HG03139 (cell line): ENCODE measurements at regions not wholly inside any gene's neighbourhood (a gene's known extent, or its start where the extent isn't known, plus 50 kb on each side); places are given as distances from the start of the nearest gene placed in this dataset.
A peak's percentile ranks its signal among the peaks of the same experiment; 100 is the strongest.
"Not testable (repeated sequence)": the region's sequence is repeated elsewhere in the genome, so short reads cannot be mapped to it uniquely, and the experiment has no call there.

ENCODE experiments used
- ATAC-seq: cut with Tn5 transposase; IDR thresholded peaks from one replicate; pipeline ENCODE4 v1.9.1; 2021; ENCODE audit not compliant: unreplicated experiment

DNA sequence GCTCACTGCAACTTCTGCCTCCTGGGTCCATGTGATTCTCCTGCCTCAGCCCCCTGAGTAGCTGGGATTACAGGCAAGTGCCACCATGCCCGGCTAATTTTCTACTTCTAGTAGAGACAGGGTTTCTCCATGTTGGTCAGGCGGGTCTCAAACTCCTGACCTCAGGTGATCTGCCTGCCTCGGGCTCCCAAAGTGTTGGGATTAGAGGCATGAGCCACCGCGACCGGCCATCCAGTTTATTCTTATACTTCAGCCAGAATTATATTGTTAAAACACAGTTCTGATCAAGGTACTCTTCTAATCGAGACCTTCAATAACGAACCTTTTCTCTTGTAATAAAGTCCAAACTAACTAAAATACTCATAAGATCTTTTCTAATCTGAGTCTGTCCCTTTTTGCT is 119.6 kb upstream of the FAR2 start:
- ATAC-seq = not testable (repeated sequence)

GRCh38 chr12:29030006-29030405 is 119.1 kb upstream of the FAR2 start:
- no peak for ATAC-seq

DNA sequence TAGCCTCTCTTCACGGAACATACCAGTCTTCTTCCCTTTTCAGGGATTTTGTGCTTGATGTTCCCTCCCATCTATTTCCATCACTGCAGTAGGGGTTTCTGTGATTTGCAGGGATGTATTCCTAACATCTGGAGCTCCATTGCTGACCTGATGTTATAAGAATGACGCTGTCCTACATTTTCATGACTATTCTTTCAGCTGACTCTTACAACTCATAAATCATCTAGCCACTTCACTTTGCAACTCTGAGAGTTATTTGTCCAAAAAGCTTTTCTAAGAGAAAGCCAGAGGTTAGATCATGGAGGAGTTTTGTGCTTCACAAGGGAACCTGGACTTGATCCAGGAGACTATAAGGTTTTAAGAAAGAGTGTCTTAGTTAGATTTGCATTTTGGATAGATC is 116.6 kb upstream of the FAR2 start:
- no peak for ATAC-seq

DNA sequence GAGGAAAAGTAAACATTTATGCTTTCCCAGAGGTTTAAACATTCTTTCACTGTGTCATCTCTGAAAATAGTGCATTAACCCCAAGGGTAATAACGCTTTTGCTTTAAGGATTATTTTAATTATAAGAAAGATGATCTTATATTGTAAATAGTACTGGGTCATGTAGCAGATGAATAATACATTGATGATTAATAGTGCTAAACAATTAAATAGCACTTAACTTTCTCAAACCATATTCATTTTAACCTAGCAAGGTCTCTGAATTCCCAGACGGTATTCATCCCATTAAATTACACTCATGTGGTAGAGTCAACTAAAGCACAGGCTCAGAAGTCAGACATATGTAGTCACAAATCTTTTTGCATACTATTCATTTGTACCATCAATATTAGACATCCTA is 115.6 kb upstream of the FAR2 start:
- ATAC-seq = no peak

DNA sequence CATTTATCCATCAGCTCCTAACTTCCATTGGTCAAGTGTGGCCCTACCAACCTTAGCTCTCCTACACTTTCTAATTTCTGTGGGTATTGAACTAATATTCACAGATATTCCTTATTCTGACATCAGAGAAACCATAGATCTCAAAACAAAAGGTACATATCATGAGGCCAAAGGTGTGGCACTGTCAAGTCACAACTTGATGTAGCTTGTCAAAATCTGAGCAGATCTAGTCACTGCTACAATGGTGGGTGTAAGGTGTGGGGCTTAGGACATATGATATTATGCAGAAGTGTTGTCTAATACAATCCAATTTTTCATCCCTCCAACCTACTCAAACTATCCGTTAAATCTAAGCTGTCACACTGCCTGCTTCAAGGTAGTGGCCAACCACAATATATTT is 114.0 kb upstream of the FAR2 start:
- ATAC-seq = no peak

DNA sequence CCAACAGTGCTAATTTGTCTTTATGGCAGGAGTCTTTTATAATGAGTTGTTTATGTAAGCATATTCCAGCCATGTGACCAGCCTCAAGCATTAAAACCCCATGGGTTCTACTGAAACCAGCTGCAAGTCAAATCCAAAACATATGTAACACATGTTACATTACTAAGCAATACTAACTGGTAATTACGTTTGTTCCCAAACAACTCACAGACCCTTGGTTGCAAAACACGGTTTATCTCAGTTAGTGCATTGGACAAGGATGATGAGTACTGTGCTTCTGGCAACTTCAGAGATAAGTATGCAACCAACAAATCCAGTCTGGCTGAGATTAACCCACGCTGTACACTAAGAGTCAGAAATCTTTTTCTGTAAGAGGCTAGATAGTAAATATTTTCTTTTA is 110.1 kb upstream of the FAR2 start:
- no peak for ATAC-seq

DNA sequence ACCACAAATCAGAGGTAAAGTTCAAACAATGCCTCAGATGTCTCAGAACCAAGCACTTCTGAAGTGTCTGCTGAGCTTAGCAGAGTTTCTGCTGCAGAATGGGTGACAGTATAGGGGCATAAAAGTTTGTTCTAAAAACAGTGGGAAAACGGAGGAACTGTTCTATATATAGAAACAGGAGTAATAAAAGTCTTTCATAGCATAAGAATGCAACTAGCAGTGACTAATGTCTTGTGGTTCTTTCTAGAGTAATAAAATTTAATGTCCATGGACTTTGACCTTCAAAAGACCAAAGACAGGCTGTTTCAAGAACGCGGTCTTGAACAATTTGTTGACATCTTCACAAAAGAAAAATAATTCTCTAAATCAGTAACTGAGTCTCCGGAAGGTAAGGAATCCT is 107.5 kb upstream of the FAR2 start:
- no peak for ATAC-seq

- ATAC-seq = no peak
Measured at GRCh38 chr12:29043069-29043468, 106.0 kb upstream of the FAR2 start.

- no peak for ATAC-seq
Measured at GRCh38 chr12:29044799-29045198, 104.3 kb upstream of the FAR2 start.

- ATAC-seq = no peak
Measured at GRCh38 chr12:29048787-29049186, 100.3 kb upstream of the FAR2 start.

GRCh38 chr12:29050503-29050902 is 98.6 kb upstream of the FAR2 start:
- ATAC-seq = peak; percentile 94

DNA sequence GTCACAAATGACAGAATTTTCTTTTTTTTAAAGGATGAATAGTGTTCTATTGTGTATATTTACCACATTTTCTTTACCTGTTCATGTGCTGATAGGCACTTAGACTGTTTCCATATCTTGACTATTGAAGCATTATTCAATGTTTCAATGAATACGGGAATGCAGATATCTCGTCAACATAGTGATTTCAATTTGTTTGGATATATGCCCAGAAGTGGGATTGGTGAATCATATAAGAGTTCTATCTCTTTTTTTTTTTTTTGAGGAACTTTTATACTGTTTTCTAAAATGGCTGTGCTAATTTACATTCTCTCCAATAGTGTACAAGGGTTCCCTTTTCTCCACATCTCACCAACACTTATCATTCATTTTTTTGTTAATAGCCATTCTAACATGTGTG is 97.9 kb upstream of the FAR2 start:
- ATAC-seq = no peak

DNA sequence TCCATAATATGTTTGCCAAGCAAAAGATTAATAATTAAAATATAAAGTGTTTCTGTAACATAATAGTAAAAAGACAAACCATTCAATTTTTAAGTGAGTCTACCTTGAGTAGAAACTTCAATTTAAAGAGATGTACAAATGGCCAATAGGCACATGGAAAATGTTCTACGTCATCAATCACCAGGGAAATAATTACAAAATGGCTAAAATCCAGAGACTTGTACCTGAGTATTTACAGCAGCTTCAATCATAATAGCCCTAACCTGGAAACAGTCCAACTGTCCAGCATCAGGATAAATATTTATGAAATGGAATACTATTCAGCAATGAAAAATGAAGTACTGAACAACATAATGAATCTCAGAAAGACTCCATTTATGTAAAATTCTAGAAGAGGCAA is 95.5 kb upstream of the FAR2 start:
- no peak for ATAC-seq

DNA sequence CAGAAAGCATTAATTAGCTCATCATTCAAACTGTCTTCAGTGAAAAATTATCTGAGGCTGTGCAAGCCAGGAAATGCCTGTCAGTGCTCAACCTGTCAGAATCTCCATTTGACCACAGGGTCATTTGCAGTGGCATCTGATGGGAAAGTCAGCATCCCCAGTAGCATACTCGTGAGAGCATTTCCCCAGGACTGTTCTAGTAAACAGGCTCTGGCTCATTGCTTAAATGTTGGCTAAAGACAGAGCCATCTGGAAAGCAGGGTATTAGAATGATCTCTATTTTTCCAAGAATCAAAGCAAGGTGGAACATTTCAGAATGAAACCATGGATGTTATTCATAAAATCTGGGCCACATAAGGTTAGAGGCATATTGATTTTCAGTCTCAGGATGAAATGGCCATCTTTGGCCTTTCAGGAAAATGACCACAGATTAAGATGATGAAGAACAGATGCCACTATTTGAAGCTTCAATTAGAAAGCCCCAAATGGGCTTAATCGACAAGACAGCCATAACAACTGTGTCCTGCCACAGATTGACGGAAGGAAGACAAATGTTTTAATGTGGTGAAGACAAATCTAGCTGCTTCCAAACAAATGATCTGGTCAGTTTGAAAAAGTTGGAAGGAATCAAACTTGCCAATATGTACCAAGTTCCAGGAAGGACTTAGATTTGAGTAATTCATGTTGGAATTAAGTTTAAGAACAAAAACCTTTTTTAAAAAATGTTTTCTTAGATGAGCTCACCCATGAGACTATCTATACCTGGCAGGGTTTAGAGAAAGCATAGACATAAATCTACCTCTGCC is 94.0 kb upstream of the FAR2 start:
- ATAC-seq = no peak

DNA sequence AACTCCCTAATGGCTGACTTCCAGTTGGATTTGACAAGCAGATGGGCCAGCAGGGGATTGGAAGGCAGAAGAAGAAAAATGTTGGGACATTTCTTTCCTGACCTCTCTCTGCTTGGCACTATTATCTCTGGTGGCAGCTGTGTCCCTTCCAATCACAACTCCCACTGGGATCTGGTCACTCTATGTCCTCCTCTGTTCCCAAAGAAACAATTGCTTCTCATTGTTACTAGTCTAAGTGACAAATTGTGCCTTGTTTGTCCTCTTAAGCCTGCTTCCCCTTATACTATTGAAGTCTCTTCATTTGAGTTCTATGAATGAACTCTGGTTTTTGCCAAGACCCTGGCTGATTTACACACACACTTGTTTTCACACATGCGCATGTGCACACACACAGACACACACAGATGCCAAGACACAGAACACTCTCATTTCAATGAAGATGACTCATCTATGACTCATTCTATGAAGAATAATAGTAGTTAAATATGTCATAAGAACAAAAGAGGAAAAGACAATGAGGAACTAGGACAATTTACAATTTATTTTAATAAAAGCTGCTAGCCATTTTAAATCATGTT is 83.0 kb upstream of the FAR2 start:
- ATAC-seq = no peak

- ATAC-seq = no peak
Measured at GRCh38 chr12:29067430-29067829, 81.6 kb upstream of the FAR2 start.

- ATAC-seq = no peak
Measured at GRCh38 chr12:29070309-29070708, 78.8 kb upstream of the FAR2 start.

DNA sequence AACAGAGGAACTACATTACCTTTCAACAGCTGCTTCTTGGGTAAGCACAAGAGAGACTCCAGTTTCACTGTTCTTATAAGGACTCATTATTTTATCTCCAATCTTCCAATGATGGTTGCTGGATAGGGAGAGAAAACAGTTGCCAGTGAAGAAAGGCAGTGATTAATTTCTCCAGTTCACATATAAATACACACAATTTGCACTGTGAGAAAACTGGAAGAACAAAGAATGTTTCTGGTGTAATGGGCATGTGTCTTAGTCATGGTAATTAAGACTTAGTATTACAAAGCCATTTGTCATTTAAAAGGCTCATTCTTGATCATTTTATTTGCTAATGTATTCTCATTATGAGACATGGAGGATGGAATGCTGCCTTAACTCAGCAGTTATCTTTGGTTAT is 78.0 kb upstream of the FAR2 start:
- no peak for ATAC-seq

DNA sequence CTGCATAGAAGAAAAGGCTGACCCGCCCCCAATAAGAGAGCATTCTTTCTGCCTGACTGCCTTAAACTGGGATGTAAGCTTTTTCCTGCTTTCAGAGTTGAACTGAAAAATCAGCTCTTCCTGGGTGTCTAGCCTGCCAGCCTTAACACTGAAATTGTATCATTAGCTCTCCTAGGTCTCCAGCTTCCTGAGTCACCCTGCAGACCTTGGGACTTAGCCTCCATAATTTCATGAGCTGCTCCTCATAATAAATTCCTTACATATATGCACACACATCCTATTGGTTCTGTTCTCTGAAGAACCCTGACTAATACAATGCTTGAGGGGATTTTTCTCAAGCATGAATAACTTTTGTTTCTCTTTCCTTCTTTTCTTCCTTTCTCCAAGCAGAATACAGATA is 76.4 kb upstream of the FAR2 start:
- no peak for ATAC-seq

GRCh38 chr12:29073631-29074239 is 75.3 kb upstream of the FAR2 start:
- ATAC-seq = peak; percentile 90

DNA sequence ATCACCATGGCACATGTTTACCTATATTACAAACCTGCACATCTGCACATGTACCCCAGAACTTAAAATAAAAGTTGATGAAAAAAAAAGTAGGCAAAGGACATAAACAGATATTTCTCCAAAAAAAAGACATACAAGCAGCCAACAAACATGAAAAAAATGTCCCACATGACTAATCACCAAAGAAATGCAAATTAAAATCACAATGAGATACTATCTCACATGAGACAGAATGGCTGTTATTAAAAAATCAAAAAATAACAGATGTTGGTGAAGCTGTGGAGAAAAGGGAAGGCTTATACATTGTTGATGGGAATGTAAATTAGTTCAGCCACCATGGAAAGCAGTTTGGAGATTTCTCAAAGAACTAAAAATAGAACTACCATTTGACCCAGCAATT is 68.0 kb upstream of the FAR2 start:
- no peak for ATAC-seq

DNA sequence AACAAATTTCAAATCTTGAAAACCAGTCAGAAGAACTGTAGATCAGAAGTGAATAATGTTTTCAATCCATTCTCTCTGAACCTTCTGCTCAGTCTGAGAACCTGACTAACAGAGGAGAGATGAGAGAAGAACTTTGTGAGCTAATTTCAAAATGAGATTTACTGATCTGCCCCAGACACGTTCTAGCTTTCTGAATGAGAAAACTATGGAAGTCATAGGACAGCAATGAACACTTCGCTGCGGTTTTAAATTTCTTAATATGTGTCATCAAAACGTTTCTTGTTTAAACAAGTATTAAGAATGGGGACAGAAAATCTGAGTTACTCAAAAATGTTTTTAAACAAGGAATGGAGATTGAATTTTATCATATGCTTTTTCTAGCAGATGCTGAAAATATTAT is 66.6 kb upstream of the FAR2 start:
- ATAC-seq = no peak
